ENCODE measurements at regions not wholly inside any gene's neighbourhood (a gene's known extent, or its start where the extent isn't known, plus 50 kb on each side); places are given as distances from the start of the nearest gene placed in this dataset.
A peak's percentile ranks its signal among the peaks of the same experiment; 100 is the strongest.
"Not testable (repeated sequence)": the region's sequence is repeated elsewhere in the genome, so short reads cannot be mapped to it uniquely, and the experiment has no call there.

DNA sequence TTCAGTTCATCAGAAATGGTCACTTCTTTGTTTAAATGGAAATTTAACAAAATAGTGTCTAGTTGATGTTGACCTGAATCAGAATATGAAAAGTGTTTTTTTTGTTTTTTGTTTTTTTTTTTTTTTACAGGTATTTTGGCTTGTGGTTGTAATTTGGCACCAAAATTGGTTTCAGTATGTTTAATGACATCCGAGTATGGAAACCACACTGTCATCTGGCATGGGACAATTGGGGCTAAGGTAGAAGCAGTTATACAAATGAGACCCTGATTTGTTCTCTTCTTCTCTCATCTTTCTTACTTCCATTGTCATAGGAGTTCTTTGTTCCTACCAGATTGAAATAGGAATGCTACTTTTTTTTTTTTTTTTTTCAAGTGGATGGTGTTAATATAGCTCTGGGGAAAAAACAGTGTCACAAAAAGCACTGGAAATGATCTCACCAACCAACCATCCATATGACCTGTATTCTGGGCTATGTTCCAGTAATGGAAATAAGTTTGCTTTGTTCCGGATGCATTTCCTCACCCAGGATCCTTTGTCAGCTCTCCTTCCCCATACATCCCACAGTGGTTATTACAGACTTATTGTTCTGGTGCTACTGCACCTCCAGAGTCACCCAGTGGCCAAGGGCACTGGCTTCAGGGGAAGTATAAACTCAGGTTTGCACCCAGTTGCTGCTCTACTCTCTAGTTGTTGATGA lies 95.8 kb downstream of the ATXN3L start:
- DNase-seq: peak; percentile 12 to 25
- H3K9me3 ChIP-seq (ENCODE audit: control insufficient read depth, low read depth, low read length): no peaks in the 10 kb centered on the region
- H3K4me3 ChIP-seq (ENCODE audit: low read length): no peak overlapping the region
- H3K27ac ChIP-seq (ENCODE audit: low read length): no peak overlapping the region
- peaks cover 14% of the 10 kb centered on the region for H3K4me1 ChIP-seq (ENCODE audit: control insufficient read depth, insufficient read depth, low read length)
- no peaks in the 10 kb centered on the region for H3K27me3 ChIP-seq (ENCODE audit: control insufficient read depth, insufficient read depth, low read length)
- H3K36me3 ChIP-seq (ENCODE audit: control insufficient read depth, insufficient read depth, low read length): no peaks in the 10 kb centered on the region
- WGBS (ENCODE audit: insufficient coverage, low lambda C conversion rate): no CpG with 5 or more reads among the region's 2 CpGs

DNA sequence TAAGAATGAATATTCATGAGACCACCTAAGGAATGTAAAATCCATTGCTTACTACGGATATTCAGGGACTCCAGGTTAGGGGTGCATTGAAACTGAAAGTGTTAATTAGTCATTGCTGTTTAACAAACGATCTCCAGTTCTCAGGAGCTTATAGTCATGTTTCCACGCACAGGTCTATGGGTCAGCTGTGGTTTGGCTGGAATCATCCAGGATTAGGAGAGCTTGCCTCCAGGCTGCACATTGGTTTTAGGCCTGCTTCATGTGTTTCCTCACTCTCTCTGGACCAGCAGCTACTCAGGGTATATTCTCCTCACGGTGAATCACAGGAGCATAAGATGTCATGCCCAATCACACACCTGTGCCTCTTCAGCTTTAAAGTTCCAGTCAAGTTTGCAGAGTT lies 98.9 kb downstream of the ATXN3L start:
- Histone ChIP-seq H3K27me3 (ENCODE audit: control insufficient read depth, insufficient read depth, low read length) (no peaks in the 10 kb centered on the region), H3K9me3 (ENCODE audit: control insufficient read depth, low read depth, low read length) (no peaks in the 10 kb centered on the region), H3K27ac (ENCODE audit: low read length) (peak overlapping the region; percentile 64), H3K4me1 (ENCODE audit: control insufficient read depth, insufficient read depth, low read length) (peaks cover 14% of the 10 kb centered on the region), H3K36me3 (ENCODE audit: control insufficient read depth, insufficient read depth, low read length) (no peaks in the 10 kb centered on the region), H3K4me3 (ENCODE audit: low read length) (no peak overlapping the region)
- peak in 1 of 2 donors; percentile 60 for DNase-seq
- WGBS (ENCODE audit: insufficient coverage, low lambda C conversion rate): no CpG with 5 or more reads among the region's 4 CpGs

DNA sequence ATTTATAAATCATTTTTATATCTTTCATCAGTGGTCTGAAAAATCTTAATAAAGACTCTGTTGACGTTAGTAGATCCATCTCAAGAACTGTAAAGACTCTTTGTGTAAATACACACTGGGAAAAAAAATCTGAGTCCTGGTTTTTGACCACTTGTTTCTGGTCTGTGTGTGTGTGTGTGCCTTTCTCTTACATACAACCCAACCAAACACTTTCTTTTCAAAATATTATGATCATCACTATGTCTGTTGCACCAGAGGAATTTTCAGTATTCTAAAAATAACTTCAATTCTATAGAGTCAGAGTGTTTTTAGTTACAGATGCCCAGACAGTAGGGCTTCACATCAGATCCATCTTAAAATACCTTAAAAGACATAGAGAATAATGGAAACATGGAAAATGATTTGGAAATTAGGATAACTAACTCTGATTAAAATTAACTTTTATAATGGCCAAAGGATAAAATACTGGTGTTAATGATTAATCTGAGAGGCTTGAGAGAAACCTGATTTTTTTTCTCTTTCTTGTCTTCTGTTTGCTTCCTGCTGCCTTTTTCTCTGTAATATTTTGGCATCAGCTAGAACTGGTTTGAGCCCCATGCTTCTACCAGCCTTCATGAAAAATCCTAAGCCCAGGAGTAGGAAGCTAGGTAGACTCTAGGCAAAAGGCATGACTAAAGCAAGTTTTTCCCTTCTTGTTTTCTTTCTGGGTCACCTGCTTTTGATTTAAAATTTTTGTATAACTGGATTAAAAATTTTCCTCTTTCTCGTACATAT lies 99.7 kb downstream of the ATXN3L start:
- no CpG with 5 or more reads among the region's 2 CpGs for WGBS (ENCODE audit: insufficient coverage, low lambda C conversion rate)
- H3K27ac ChIP-seq (ENCODE audit: low read length): peak overlapping the region; percentile 64
- H3K4me1 ChIP-seq (ENCODE audit: control insufficient read depth, insufficient read depth, low read length): peaks cover 14% of the 10 kb centered on the region
- no peaks in the 10 kb centered on the region for H3K27me3 ChIP-seq (ENCODE audit: control insufficient read depth, insufficient read depth, low read length)
- H3K4me3 ChIP-seq (ENCODE audit: low read length): no peak overlapping the region
- no peaks in the 10 kb centered on the region for H3K9me3 ChIP-seq (ENCODE audit: control insufficient read depth, low read depth, low read length)
- H3K36me3 ChIP-seq (ENCODE audit: control insufficient read depth, insufficient read depth, low read length): no peaks in the 10 kb centered on the region
- peak in 1 of 2 donors; percentile 35 for DNase-seq

DNA sequence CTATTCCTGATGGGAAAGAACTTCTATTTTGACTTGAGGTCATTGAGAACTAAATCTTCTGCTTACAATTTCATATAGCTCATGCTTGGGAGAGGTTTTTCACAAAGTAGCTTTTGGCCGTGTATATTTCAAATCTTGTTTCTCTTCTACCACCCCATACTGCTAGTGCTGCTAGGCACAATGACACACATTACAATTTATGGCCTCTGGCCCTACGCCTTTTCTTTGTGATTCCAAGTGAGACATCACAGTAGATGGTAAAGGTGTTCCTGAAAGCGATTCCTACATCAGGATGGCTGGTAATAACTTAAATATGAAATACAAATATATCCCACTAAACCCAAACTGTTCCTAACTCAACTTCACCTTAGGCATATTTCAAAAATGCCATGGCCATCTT lies 101.1 kb downstream of the ATXN3L start:
- Histone ChIP-seq H3K4me1 (ENCODE audit: control insufficient read depth, insufficient read depth, low read length) (peaks cover 14% of the 10 kb centered on the region), H3K9me3 (ENCODE audit: control insufficient read depth, low read depth, low read length) (no peaks in the 10 kb centered on the region), H3K27me3 (ENCODE audit: control insufficient read depth, insufficient read depth, low read length) (no peaks in the 10 kb centered on the region), H3K27ac (ENCODE audit: low read length) (no peak overlapping the region), H3K4me3 (ENCODE audit: low read length) (no peak overlapping the region), H3K36me3 (ENCODE audit: control insufficient read depth, insufficient read depth, low read length) (no peaks in the 10 kb centered on the region)
- no CpG with 5 or more reads among the region's 3 CpGs for WGBS (ENCODE audit: insufficient coverage, low lambda C conversion rate)
- no peak for DNase-seq

DNA sequence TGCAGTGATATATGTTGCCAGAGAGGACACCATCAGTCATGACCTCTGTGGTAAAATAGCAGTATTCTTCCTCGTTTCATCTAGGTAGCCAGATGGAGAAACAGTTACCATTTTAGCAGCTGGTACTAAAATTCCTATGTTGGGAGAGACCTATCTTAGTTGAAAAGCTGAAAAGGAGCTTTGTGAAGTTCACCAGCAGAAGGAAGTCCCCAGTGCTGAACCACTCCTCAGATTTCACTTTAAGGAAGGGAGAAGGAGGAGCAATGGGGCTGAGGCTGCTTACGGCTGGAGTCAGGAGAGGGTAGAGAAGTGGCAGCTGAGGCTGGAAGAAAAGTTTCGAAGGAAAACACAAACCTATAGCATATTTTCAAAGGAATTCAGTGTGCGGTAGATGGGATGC lies 103.7 kb downstream of the ATXN3L start:
- peaks cover 10% of the 10 kb centered on the region for H3K4me1 ChIP-seq (ENCODE audit: control insufficient read depth, insufficient read depth, low read length)
- no peaks in the 10 kb centered on the region for H3K36me3 ChIP-seq (ENCODE audit: control insufficient read depth, insufficient read depth, low read length)
- H3K4me3 ChIP-seq (ENCODE audit: low read length): no peak overlapping the region
- no CpG with 5 or more reads among the region's 4 CpGs for WGBS (ENCODE audit: insufficient coverage, low lambda C conversion rate)
- H3K27ac ChIP-seq (ENCODE audit: low read length): no peak overlapping the region
- no peaks in the 10 kb centered on the region for H3K9me3 ChIP-seq (ENCODE audit: control insufficient read depth, low read depth, low read length)
- no peak for DNase-seq
- H3K27me3 ChIP-seq (ENCODE audit: control insufficient read depth, insufficient read depth, low read length): no peaks in the 10 kb centered on the region

DNA sequence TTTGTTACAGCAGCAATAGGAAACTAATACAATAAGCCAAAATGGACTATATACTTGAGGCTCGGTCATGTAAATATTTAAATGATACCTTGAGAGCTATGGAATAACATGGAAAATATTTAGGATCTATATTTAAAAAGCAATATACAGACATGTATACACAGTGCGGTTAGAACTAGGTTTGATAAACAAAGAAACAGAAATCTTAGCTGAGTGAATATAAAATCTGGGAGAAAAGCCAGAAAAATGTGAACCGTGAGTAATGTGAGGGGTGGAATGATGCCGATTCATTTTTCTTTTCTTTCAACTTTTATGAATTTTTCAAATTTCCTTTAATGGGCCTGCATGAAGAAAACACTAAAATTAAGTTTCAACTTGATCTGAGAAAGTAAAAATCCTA lies 104.1 kb downstream of the ATXN3L start:
- no peaks in the 10 kb centered on the region for H3K36me3 ChIP-seq (ENCODE audit: control insufficient read depth, insufficient read depth, low read length)

DNA sequence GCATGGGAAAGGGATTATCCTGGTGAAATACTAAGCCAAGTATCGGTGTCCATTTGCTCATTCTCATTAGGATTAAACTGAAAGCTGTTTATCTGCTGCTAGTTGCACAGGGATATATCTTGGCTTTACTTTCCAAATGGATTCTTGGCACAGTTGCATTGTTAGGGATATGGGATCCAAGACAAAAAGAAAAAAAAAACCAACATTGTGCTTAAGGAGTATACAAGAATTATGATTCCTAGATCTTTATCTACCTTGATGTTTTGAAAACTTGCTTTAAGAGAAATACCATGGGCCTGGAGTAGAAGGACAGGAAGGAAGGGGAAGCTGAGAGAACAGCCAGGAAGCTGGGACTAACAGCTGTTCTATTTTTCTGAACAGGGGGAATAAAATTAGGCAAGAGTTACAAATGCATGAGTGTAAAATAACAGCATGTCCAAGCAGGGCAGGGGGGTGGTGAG lies 107.6 kb downstream of the ATXN3L start:
- Histone ChIP-seq H3K27me3 (ENCODE audit: control insufficient read depth, insufficient read depth, low read length) (no peaks in the 10 kb centered on the region), H3K9me3 (ENCODE audit: control insufficient read depth, low read depth, low read length) (no peaks in the 10 kb centered on the region), H3K36me3 (ENCODE audit: control insufficient read depth, insufficient read depth, low read length) (no peaks in the 10 kb centered on the region), H3K27ac (ENCODE audit: low read length) (no peak overlapping the region), H3K4me3 (ENCODE audit: low read length) (no peak overlapping the region), H3K4me1 (ENCODE audit: control insufficient read depth, insufficient read depth, low read length) (no peaks in the 10 kb centered on the region)
- WGBS (ENCODE audit: insufficient coverage, low lambda C conversion rate): no CpG with 5 or more reads among the region's 1 CpG
- DNase-seq: no peak

More for the DNA sequence above, 104.1 kb downstream of the ATXN3L start:
- Histone ChIP-seq H3K9me3 (ENCODE audit: control insufficient read depth, low read depth, low read length) (no peaks in the 10 kb centered on the region), H3K27ac (ENCODE audit: low read length) (no peak overlapping the region), H3K4me3 (ENCODE audit: low read length) (no peak overlapping the region), H3K27me3 (ENCODE audit: control insufficient read depth, insufficient read depth, low read length) (no peaks in the 10 kb centered on the region), H3K4me1 (ENCODE audit: control insufficient read depth, insufficient read depth, low read length) (peaks cover 6% of the 10 kb centered on the region)
- DNase-seq: no peak
- 100% methylated on average over 2 of the region's 4 CpGs for WGBS (ENCODE audit: insufficient coverage, low lambda C conversion rate)

DNA sequence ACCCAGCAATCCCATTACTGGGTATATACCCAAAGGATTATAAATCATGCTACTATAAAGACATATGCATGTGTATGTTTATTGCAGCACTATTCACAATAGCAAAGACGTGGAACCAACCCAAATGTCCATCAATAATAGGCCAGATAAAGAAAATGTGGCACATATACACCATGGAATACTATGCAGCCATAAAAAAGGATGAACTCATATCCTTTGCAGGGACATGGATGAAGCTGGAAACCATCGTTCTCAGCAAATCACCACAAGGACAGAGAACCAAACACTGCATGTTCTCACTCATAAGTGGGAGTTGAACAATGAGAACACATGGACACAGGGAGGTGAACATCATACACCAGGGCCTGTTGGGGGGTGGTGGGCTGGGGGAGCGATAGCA lies 109.7 kb downstream of the ATXN3L start:
- H3K9me3 ChIP-seq (ENCODE audit: control insufficient read depth, low read depth, low read length); H3K27ac ChIP-seq (ENCODE audit: low read length); H3K4me1 ChIP-seq (ENCODE audit: control insufficient read depth, insufficient read depth, low read length); DNase-seq; H3K36me3 ChIP-seq (ENCODE audit: control insufficient read depth, insufficient read depth, low read length); H3K27me3 ChIP-seq (ENCODE audit: control insufficient read depth, insufficient read depth, low read length); H3K4me3 ChIP-seq (ENCODE audit: low read length): not testable (repeated sequence)
- no CpG with 5 or more reads among the region's 3 CpGs for WGBS (ENCODE audit: insufficient coverage, low lambda C conversion rate)

DNA sequence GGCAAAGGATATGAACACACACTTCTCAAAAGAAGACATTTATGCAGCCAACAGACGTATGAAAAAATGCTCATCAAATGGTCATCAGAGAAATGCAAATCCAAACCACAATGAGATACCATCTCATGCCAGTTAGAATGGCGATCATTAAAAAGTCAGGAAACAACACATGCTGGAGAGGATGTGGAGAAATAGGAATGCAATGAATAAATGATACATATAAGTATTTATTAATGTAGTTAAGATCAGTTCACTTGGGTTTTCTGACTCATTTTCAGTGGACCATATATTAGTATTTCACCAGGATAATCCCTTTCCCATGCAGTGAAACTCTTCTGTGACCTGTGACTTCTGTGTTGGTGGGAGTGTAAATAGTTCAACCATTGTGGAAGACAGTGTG lies 110.1 kb downstream of the ATXN3L start:
- not testable (repeated sequence) for H3K9me3 ChIP-seq (ENCODE audit: control insufficient read depth, low read depth, low read length); DNase-seq; H3K27ac ChIP-seq (ENCODE audit: low read length); H3K4me3 ChIP-seq (ENCODE audit: low read length); H3K4me1 ChIP-seq (ENCODE audit: control insufficient read depth, insufficient read depth, low read length); H3K27me3 ChIP-seq (ENCODE audit: control insufficient read depth, insufficient read depth, low read length); H3K36me3 ChIP-seq (ENCODE audit: control insufficient read depth, insufficient read depth, low read length)
- WGBS (ENCODE audit: insufficient coverage, low lambda C conversion rate): no CpG with 5 or more reads among the region's 2 CpGs

DNA sequence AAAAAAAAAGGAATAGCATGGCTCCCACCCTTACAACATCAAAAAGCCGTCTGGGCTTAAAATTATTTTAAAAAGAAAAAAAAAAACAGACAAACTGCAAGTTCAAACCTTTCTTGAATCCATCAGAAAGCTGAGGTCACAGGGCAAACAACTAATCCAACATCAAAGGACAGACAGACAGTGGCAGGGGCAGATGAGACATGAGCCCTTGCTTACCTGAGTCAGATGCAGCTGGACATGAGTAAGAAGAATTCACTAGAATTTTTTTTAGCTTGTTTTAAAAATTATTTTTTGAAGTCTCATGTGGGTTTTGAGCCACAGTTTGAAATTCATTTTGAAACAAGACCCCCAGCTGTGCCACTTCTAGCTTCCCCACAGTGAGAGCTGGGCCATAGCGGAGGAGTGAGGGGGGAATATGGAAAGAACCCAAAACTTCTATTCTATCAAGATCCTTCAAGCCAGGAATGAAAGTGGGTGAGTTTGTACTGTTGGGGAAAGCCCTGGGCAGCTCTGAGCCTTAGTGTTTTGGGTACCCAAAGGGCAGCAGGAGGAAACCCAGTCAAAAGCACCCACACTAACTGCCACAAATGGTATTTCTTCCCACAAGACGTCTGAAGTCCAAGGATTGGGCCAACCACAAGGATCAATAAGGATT lies 111.4 kb downstream of the ATXN3L start:
- no peaks in the 10 kb centered on the region for H3K36me3 ChIP-seq (ENCODE audit: control insufficient read depth, insufficient read depth, low read length)
- WGBS (ENCODE audit: insufficient coverage, low lambda C conversion rate): 100% methylated on average over 1 of the region's 3 CpGs
- no peak overlapping the region for H3K4me3 ChIP-seq (ENCODE audit: low read length)
- peaks cover 5% of the 10 kb centered on the region for H3K4me1 ChIP-seq (ENCODE audit: control insufficient read depth, insufficient read depth, low read length)
- H3K9me3 ChIP-seq (ENCODE audit: control insufficient read depth, low read depth, low read length): no peaks in the 10 kb centered on the region
- DNase-seq: no peak
- no peaks in the 10 kb centered on the region for H3K27me3 ChIP-seq (ENCODE audit: control insufficient read depth, insufficient read depth, low read length)
- H3K27ac ChIP-seq (ENCODE audit: low read length): no peak overlapping the region
